ENCODE measurements at regions not wholly inside any gene's neighbourhood (a gene's known extent, or its start where the extent isn't known, plus 50 kb on each side); places are given as distances from the start of the nearest gene placed in this dataset.
A peak's percentile ranks its signal among the peaks of the same experiment; 100 is the strongest.

DNA sequence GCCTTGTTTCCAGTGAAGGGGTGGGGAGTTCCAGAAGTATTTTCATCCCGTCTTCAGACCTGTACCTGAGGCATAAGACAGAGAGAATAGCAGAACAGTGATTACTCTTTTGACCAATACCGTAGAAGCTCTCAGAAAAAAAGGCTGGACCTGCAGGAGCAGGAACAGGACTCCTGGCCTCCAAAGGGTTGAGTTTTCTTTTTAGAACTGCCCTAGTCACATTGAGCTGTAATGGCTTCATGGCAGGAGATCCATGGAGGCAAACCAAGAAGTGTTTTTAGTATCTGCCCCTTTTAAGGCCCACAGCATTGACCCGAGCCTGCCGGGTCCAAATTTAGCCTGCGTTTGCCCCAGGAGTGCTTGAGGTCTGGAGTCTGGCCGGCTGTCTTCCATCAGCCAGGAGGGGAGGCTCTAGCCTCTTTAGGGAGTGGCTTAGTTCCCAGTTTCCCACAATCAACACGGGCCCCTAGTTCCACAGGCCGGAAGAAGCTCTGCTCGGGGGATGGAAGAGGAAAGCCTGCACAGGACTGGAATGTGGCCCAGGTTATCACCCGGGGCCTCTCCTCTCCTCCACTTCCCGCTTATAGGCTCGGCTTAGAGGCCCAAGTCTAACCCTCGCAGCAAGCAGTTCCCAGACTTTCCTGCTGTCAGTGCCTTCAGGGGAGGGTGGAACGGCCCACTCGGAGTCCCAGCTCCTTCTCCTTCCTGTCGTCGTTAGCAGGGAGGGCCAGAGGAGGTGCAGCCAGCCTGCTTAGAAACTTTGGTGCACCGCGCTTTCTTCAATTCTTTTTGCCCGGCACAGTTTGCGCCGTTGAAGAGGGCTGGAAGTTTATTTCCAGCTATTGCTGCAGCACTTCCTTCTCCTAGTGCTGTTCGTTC is 80.7 kb downstream of the C9orf152 start:
- Histone ChIP-seq H3K4me1 (ENCODE audit: insufficient read depth, low read length) (peaks cover 62% of the 10 kb centered on the region), H3K4me3 (ENCODE audit: low read depth in 1 of 2, low read length in 2 of 2) (no peak overlapping the region), H3K9me3 (ENCODE audit: insufficient read depth, low read length, severe bottlenecking) (no peaks in the 10 kb centered on the region), H3K4me2 (ENCODE audit: insufficient read depth, low read length) (peak overlapping the region; percentile 65), H3K27ac (ENCODE audit: low read length) (peak overlapping the region; percentile 81), H3K27me3 (ENCODE audit: insufficient read depth, low read length, poor library complexity) (no peaks in the 10 kb centered on the region), H2AFZ (ENCODE audit: low read depth, low read length) (no peak overlapping the region), H3K9ac (ENCODE audit: low read depth, low read length) (peak overlapping the region; percentile 44), H4K20me1 (ENCODE audit: insufficient read depth, low read length) (peaks cover 74% of the 10 kb centered on the region), H3K36me3 (ENCODE audit: insufficient read depth, low read length) (peaks cover 32% of the 10 kb centered on the region), H3K79me2 (ENCODE audit: insufficient read depth, low read length) (peaks cover 96% of the 10 kb centered on the region)
- ATAC-seq (ENCODE audit: insufficient read depth, low read depth) = no peak
- TF ChIP-seq, protein P1, sequence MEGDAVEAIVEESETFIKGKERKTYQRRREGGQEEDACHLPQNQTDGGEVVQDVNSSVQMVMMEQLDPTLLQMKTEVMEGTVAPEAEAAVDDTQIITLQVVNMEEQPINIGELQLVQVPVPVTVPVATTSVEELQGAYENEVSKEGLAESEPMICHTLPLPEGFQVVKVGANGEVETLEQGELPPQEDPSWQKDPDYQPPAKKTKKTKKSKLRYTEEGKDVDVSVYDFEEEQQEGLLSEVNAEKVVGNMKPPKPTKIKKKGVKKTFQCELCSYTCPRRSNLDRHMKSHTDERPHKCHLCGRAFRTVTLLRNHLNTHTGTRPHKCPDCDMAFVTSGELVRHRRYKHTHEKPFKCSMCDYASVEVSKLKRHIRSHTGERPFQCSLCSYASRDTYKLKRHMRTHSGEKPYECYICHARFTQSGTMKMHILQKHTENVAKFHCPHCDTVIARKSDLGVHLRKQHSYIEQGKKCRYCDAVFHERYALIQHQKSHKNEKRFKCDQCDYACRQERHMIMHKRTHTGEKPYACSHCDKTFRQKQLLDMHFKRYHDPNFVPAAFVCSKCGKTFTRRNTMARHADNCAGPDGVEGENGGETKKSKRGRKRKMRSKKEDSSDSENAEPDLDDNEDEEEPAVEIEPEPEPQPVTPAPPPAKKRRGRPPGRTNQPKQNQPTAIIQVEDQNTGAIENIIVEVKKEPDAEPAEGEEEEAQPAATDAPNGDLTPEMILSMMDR (IDR thresholded peaks at IDR 0.05; ENCODE audit: borderline replicate concordance, extremely low read depth, low read length, poor library complexity, severe bottlenecking) = no peak
- no peak for TF ChIP-seq EZH2 (IDR thresholded peaks at IDR 0.05; ENCODE audit: borderline replicate concordance, low read depth, low read length, severe bottlenecking)
- no peak for DNase-seq

DNA sequence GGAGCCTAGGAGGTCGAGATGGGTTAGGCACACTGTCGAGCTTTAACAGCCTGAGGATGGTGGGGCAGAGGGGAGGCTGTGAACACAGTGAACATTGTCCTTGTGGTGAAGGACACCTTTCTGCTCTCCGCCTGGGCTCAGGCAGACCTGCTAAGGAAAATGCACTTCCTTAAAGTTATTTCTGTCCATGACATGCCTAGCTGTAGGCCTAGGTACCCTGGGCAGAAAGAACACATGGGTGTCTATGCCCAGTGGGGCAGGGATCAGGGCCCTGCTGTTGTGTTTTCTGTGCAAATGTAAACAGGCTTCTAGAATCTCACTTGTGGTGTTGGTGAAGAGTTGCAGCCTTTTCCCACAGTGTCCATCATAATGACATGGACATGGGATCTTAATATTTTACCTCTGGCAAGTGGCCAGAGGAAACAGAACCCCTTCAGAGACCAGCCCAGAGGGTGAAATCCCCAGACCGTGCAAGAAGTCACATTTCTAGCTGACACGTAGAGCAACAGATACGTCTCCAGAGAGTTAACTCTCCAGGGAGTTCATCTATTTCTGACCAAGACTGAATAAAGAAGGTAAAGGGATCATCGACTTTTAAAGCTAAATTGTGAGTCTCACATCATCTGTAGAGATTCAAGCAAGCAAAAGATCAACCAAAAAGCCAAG is 79.2 kb downstream of the C9orf152 start:
- Histone ChIP-seq H3K27me3 (ENCODE audit: insufficient read depth, low read length, poor library complexity) (no peaks in the 10 kb centered on the region), H3K9ac (ENCODE audit: low read depth, low read length) (no peak overlapping the region), H3K4me3 (ENCODE audit: low read depth in 1 of 2, low read length in 2 of 2) (no peak overlapping the region), H2AFZ (ENCODE audit: low read depth, low read length) (no peak overlapping the region), H3K79me2 (ENCODE audit: insufficient read depth, low read length) (peaks cover 96% of the 10 kb centered on the region), H3K27ac (ENCODE audit: low read length) (peak overlapping the region; percentile 57), H3K4me1 (ENCODE audit: insufficient read depth, low read length) (peaks cover 46% of the 10 kb centered on the region), H3K9me3 (ENCODE audit: insufficient read depth, low read length, severe bottlenecking) (no peaks in the 10 kb centered on the region), H3K4me2 (ENCODE audit: insufficient read depth, low read length) (no peak overlapping the region), H3K36me3 (ENCODE audit: insufficient read depth, low read length) (peaks cover 36% of the 10 kb centered on the region), H4K20me1 (ENCODE audit: insufficient read depth, low read length) (peaks cover 70% of the 10 kb centered on the region)
- TF ChIP-seq, protein P1 (IDR thresholded peaks at IDR 0.05; ENCODE audit: borderline replicate concordance, extremely low read depth, low read length, poor library complexity, severe bottlenecking) = no peak
- no peak for TF ChIP-seq EZH2 (IDR thresholded peaks at IDR 0.05; ENCODE audit: borderline replicate concordance, low read depth, low read length, severe bottlenecking)
- no peak for DNase-seq
- no peak for ATAC-seq (ENCODE audit: insufficient read depth, low read depth)

DNA sequence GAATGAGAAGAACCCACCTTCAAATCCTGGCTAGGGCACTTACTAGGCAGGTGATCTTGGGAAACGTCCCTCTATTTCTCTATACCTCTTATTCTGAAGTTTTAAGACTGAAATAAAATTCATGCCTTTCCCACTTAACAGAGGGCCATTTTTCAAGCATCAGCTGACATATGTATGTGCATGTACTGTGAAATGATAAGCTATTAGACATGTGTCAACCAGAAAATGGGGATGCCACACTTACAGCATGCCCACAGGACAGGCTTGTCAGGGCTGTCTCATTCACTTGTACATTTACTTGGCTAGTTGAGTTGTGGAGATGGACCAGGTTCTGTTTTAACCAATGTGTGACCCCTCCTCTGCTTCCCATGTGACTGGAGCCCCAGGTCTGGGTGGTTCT is 78.5 kb downstream of the C9orf152 start:
- H4K20me1 ChIP-seq (ENCODE audit: insufficient read depth, low read length) = peaks cover 64% of the 10 kb centered on the region
- DNase-seq (no peak), ATAC-seq (ENCODE audit: insufficient read depth, low read depth) (no peak)
- peaks cover 40% of the 10 kb centered on the region for H3K4me1 ChIP-seq (ENCODE audit: insufficient read depth, low read length)
- H3K27me3 ChIP-seq (ENCODE audit: insufficient read depth, low read length, poor library complexity) = no peaks in the 10 kb centered on the region
- TF ChIP-seq, protein P1 (IDR thresholded peaks at IDR 0.05; ENCODE audit: borderline replicate concordance, extremely low read depth, low read length, poor library complexity, severe bottlenecking) = no peak
- no peak for TF ChIP-seq EZH2 (IDR thresholded peaks at IDR 0.05; ENCODE audit: borderline replicate concordance, low read depth, low read length, severe bottlenecking)
- no peaks in the 10 kb centered on the region for H3K9me3 ChIP-seq (ENCODE audit: insufficient read depth, low read length, severe bottlenecking)
- peaks cover 38% of the 10 kb centered on the region for H3K36me3 ChIP-seq (ENCODE audit: insufficient read depth, low read length)
- H3K79me2 ChIP-seq (ENCODE audit: insufficient read depth, low read length) = peaks cover 96% of the 10 kb centered on the region
- no peak overlapping the region for H3K4me2 ChIP-seq (ENCODE audit: insufficient read depth, low read length)
- peak overlapping the region; percentile 57; the same call in 1 of the 2 replicates for H3K27ac ChIP-seq (ENCODE audit: low read length)
- no peak overlapping the region for H3K9ac ChIP-seq (ENCODE audit: low read depth, low read length)
- H3K4me3 ChIP-seq (ENCODE audit: low read depth in 1 of 2, low read length in 2 of 2) = no peak overlapping the region
- H2AFZ ChIP-seq (ENCODE audit: low read depth, low read length) = no peak overlapping the region

Measured in DND-41 (cell line).